ENCODE measurements at regions not wholly inside any gene's neighbourhood (a gene's known extent, or its start where the extent isn't known, plus 50 kb on each side); places are given as distances from the start of the nearest gene placed in this dataset.

- TF ChIP-seq CTCF (conservative IDR thresholded peaks at IDR 0.05): no peak
- no peak for TF ChIP-seq ZFX (IDR thresholded peaks at IDR 0.05)
Observed at GRCh38 chr5:152472083-152472482, 67.0 kb upstream of the NMUR2 start.

Data from C4-2B (cell line).